NT2/D1 (cell line): ENCODE measurements at regions not wholly inside any gene's neighbourhood (a gene's known extent, or its start where the extent isn't known, plus 50 kb on each side); places are given as distances from the start of the nearest gene placed in this dataset.

Experiments
- YY1 ChIP-seq: IDR thresholded peaks from 2 replicates; pipeline ENCODE4 v1.6.1; 2011; ENCODE audit not compliant: insufficient read length, insufficient read depth
- ZNF274 ChIP-seq: IDR thresholded peaks from 2 replicates; pipeline ENCODE4 v1.6.1; 2011; ENCODE audit warnings: mild to moderate bottlenecking, low read depth, low read length

DNA sequence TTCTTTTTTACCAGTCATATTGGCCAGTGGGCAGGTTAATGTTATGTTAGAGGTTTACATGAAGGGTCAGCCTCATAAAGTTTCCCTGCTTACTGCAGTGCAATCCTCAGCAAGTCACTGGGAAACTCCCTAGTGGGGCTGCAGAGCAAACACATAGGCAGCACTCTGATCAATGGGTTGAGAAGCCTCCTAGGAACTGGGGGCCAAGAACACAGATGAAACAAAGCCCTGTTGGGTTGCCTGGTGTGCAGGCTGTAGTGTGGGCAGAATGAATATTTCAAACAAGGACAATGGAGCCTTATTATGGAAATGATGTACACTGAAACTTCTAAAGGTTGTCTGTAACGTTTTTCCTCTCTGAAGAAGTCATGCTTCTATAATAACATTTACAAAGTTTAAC, 431.6 kb upstream of the PTBP2 start:
- no peak for TF ChIP-seq ZNF274
- no peak for TF ChIP-seq YY1
